Right lobe of liver (tissue), 6 donors: ENCODE measurements at regions not wholly inside any gene's neighbourhood (a gene's known extent, or its start where the extent isn't known, plus 50 kb on each side); places are given as distances from the start of the nearest gene placed in this dataset.

Experiments
- ATAC-seq, 4 donors: fragments of 200-7000 bp; cut with Tn5 transposase; one replicate each; pipeline ENCODE4 v1.9.1; 2020; ENCODE audit warnings: mild to moderate bottlenecking in 4 of 4, moderate library complexity in 4 of 4
- DNase-seq, 3 donors: peaks; one replicate each; pipeline ENCODE4 v3.0.0-alpha.2; 2020
- H3K27ac ChIP-seq, 3 donors: fragments of 200-600 bp; one replicate each; pipeline ENCODE4 v1.8.0; 2022
- H3K27me3 ChIP-seq, 2 donors: fragments of 200-600 bp; one replicate each; pipeline ENCODE4 v1.8.0; 2022
- H3K36me3 ChIP-seq, 4 donors: fragments of 200-600 bp; sonication (generic) in 1 of 4; one replicate each; pipeline versions ENCODE4 v1.5.1 to v1.8.0; 2017 to 2022; ENCODE audit warnings: control low read depth in 1 of 4
- H3K4me1 ChIP-seq, 4 donors: fragments of 200-600 bp; sonication (generic) in 1 of 4; one replicate each; pipeline versions ENCODE4 v1.5.1 to v1.8.0; 2017 to 2022; ENCODE audit warnings: control low read depth in 1 of 4
- H3K4me3 ChIP-seq, 3 donors: fragments of 200-600 bp; one replicate each; pipeline ENCODE4 v1.8.0; 2022
- H3K9me3 ChIP-seq, 4 donors: fragments of 200-600 bp; sonication (generic) in 1 of 4; one replicate each; pipeline versions ENCODE4 v1.5.1 to v1.8.0; 2017 to 2022; ENCODE audit warnings: control low read depth in 1 of 4
- CTCF ChIP-seq, 4 donors: fragments of 200-600 bp in 3 of 4; fragments of 450-650 bp in 1 of 4; IDR thresholded peaks; one replicate each; pipeline versions ENCODE4 v1.5.1 to v1.8.0; 2016 to 2022; ENCODE audit warnings: antibody characterized with exemption in 4 of 4, mild to moderate bottlenecking in 2 of 4
- POLR2A ChIP-seq: fragments of 450-650 bp; IDR thresholded peaks from one replicate; pipeline ENCODE4 v1.6.1; 2017; ENCODE audit warnings: antibody characterized with exemption, mild to moderate bottlenecking
- WGBS: methylation state at CpG from one replicate; pipeline ENCODE4 v1.1.6; 2018; ENCODE audit warnings: low coverage, low lambda C conversion rate; ENCODE audit not compliant: insufficient coverage; ENCODE audit errors: missing lambda C conversion rate; 5-methylcytosine and 5-hydroxymethylcytosine counted together
- intact Hi-C, 2 donors: fragments of 100-400 bp; cut with DNase I; formaldehyde crosslinking; loops; one replicate each; pipeline versions ENCODE4 v1.11.2 to v1.14.1; 2022
- donor health status: DM: no; HTN: yes; CAD: no.
- donor health status: DM: no; HTN: no; CAD: no.
- donor health status: DM: no; HTN: no; CAD: no.
- donor health status: DM: no; HTN: yes; CAD: no.
- donor health status: DM: no; HTN: yes; CAD: no.

- Histone ChIP-seq H3K27me3 (no peaks in the 10 kb centered on the region), H3K36me3 (no peaks in the 10 kb centered on the region), H3K4me1 (no peaks in the 10 kb centered on the region), H3K27ac (no peak overlapping the region), H3K9me3 (peaks cover 0 to 14% (median 0%) of the 10 kb centered on the region in 4 donors), H3K4me3 (no peak overlapping the region)
- DNase-seq = no peak
- no peak for TF ChIP-seq CTCF (IDR thresholded peaks at IDR 0.05)
- ATAC-seq = no peak
- intact Hi-C loops = no loop called here
These were observed 383.3 kb upstream of the KAZN start for GRCh38 chr1:14215151-14215550.

GRCh38 chr1:14217384-14217783 lies 381.1 kb upstream of the KAZN start:
- Histone ChIP-seq H3K4me1 (no peaks in the 10 kb centered on the region), H3K27me3 (no peaks in the 10 kb centered on the region), H3K4me3 (no peak overlapping the region), H3K9me3 (peaks cover 0 to 14% (median 0%) of the 10 kb centered on the region in 4 donors), H3K36me3 (no peaks in the 10 kb centered on the region), H3K27ac (no peak overlapping the region)
- DNase-seq = no peak
- 90% methylated on average over 1 of the region's 1 CpG for WGBS
- no peak for ATAC-seq
- intact Hi-C loops = no loop called here
- TF ChIP-seq CTCF (IDR thresholded peaks at IDR 0.05) (no peak), POLR2A (no peak)

GRCh38 chr1:14220324-14220723 lies 378.2 kb upstream of the KAZN start:
- intact Hi-C loops = no loop called here
- Histone ChIP-seq H3K27me3 (no peaks in the 10 kb centered on the region), H3K9me3 (peaks cover 0 to 14% (median 0%) of the 10 kb centered on the region in 4 donors), H3K4me1 (no peaks in the 10 kb centered on the region), H3K36me3 (no peaks in the 10 kb centered on the region), H3K4me3 (no peak overlapping the region), H3K27ac (no peak overlapping the region)
- 42% methylated on average over 4 of the region's 4 CpGs for WGBS
- ATAC-seq = no peak
- no peak for DNase-seq
- TF ChIP-seq POLR2A (no peak), CTCF (IDR thresholded peaks at IDR 0.05) (no peak)

- WGBS = 42% methylated on average over 2 of the region's 2 CpGs
- DNase-seq (no peak), ATAC-seq (no peak)
- Histone ChIP-seq H3K4me3 (no peak overlapping the region), H3K27ac (no peak overlapping the region), H3K4me1 (no peaks in the 10 kb centered on the region), H3K36me3 (no peaks in the 10 kb centered on the region), H3K27me3 (no peaks in the 10 kb centered on the region), H3K9me3 (peaks cover 0 to 14% (median 0%) of the 10 kb centered on the region in 4 donors)
- intact Hi-C loops = no loop called here
- TF ChIP-seq CTCF (IDR thresholded peaks at IDR 0.05) (no peak), POLR2A (no peak)
These were observed 377.7 kb upstream of the KAZN start for GRCh38 chr1:14220811-14221210.

GRCh38 chr1:14222086-14222485 lies 376.4 kb upstream of the KAZN start:
- Histone ChIP-seq H3K4me3 (no peak overlapping the region), H3K4me1 (no peaks in the 10 kb centered on the region), H3K27me3 (no peaks in the 10 kb centered on the region), H3K27ac (no peak overlapping the region), H3K9me3 (peaks cover 0 to 13% (median 0%) of the 10 kb centered on the region in 4 donors), H3K36me3 (no peaks in the 10 kb centered on the region)
- 56% methylated on average over 6 of the region's 6 CpGs for WGBS
- DNase-seq (no peak), ATAC-seq (no peak)
- intact Hi-C loops = no loop called here
- no peak for TF ChIP-seq POLR2A
- no peak for TF ChIP-seq CTCF (IDR thresholded peaks at IDR 0.05)
